GM19238 (cell line): ENCODE measurements at regions not wholly inside any gene's neighbourhood (a gene's known extent, or its start where the extent isn't known, plus 50 kb on each side); places are given as distances from the start of the nearest gene placed in this dataset.
A peak's percentile ranks its signal among the peaks of the same experiment; 100 is the strongest.
"Not testable (repeated sequence)": the region's sequence is repeated elsewhere in the genome, so short reads cannot be mapped to it uniquely, and the experiment has no call there.

Experiments
- DNase-seq: peaks from one replicate; pipeline ENCODE4 v3.0.0; 2011; ENCODE audit warnings: low spot score; ENCODE audit not compliant: insufficient read length

- not testable (repeated sequence) for DNase-seq
These were observed 186.2 kb upstream of the NOTCH2NLA start for GRCh38 chr1:146415017-146415416.

- not testable (repeated sequence) for DNase-seq
These were observed 185.1 kb upstream of the NOTCH2NLA start for GRCh38 chr1:146413911-146414310.

- DNase-seq: not testable (repeated sequence)
These were observed 183.1 kb upstream of the NOTCH2NLA start for GRCh38 chr1:146411923-146412322.

GRCh38 chr1:146409817-146410441 lies 181.1 kb upstream of the NOTCH2NLA start:
- DNase-seq: not testable (repeated sequence)

- DNase-seq: not testable (repeated sequence)
These were observed 180.4 kb upstream of the NOTCH2NLA start for GRCh38 chr1:146409116-146409801.

GRCh38 chr1:146401281-146401825 lies 172.5 kb upstream of the NOTCH2NLA start:
- DNase-seq: not testable (repeated sequence)

GRCh38 chr1:146400173-146401121 lies 171.6 kb upstream of the NOTCH2NLA start:
- DNase-seq: not testable (repeated sequence)

GRCh38 chr1:146399225-146399624 lies 170.4 kb upstream of the NOTCH2NLA start:
- not testable (repeated sequence) for DNase-seq

GRCh38 chr1:146396801-146397200 lies 168.0 kb upstream of the NOTCH2NLA start:
- DNase-seq: not testable (repeated sequence)

- not testable (repeated sequence) for DNase-seq
These were observed 167.4 kb upstream of the NOTCH2NLA start for GRCh38 chr1:146396242-146396641.

- DNase-seq: not testable (repeated sequence)
These were observed 165.0 kb upstream of the NOTCH2NLA start for GRCh38 chr1:146393796-146394195.

- not testable (repeated sequence) for DNase-seq
These were observed 164.3 kb upstream of the NOTCH2NLA start for GRCh38 chr1:146393154-146393553.

GRCh38 chr1:146389178-146389577 lies 160.4 kb upstream of the NOTCH2NLA start:
- not testable (repeated sequence) for DNase-seq

GRCh38 chr1:146387750-146388469 lies 159.1 kb upstream of the NOTCH2NLA start:
- not testable (repeated sequence) for DNase-seq

- DNase-seq: peak; percentile 3
These were observed 158.3 kb upstream of the NOTCH2NLA start for GRCh38 chr1:146386851-146387749.

GRCh38 chr1:146381196-146381595 lies 152.4 kb upstream of the NOTCH2NLA start:
- not testable (repeated sequence) for DNase-seq

GRCh38 chr1:146376708-146377496 lies 148.1 kb upstream of the NOTCH2NLA start:
- DNase-seq: peak; percentile 37

GRCh38 chr1:146376309-146376707 lies 147.5 kb upstream of the NOTCH2NLA start:
- not testable (repeated sequence) for DNase-seq

GRCh38 chr1:146375108-146375507 lies 146.3 kb upstream of the NOTCH2NLA start:
- DNase-seq: not testable (repeated sequence)
